DOHH2 (cell line): ENCODE measurements at regions not wholly inside any gene's neighbourhood (a gene's known extent, or its start where the extent isn't known, plus 50 kb on each side); places are given as distances from the start of the nearest gene placed in this dataset.

Experiments
- CTCF ChIP-seq: fragments of 200-600 bp; sonication (generic); IDR thresholded peaks from one replicate; pipeline ENCODE4 v1.5.1; 2014; ENCODE audit warnings: antibody characterized with exemption, mild to moderate bottlenecking, low read depth, low read length; ENCODE audit not compliant: poor library complexity, severe bottlenecking
- EZH2phosphoT487 ChIP-seq: fragments of 200-600 bp; sonication (generic); IDR thresholded peaks from 2 replicates; pipeline ENCODE4 v1.6.1; 2017; ENCODE audit warnings: borderline replicate concordance, mild to moderate bottlenecking, antibody characterized with exemption, low read length, moderate library complexity, mixed read lengths

- TF ChIP-seq CTCF (no peak), EZH2phosphoT487 (no peak)
Observed at GRCh38 chr2:238698072-238698352, 149.9 kb upstream of the TWIST2 start.
